ENCODE measurements at regions not wholly inside any gene's neighbourhood (a gene's known extent, or its start where the extent isn't known, plus 50 kb on each side); places are given as distances from the start of the nearest gene placed in this dataset.

DNA sequence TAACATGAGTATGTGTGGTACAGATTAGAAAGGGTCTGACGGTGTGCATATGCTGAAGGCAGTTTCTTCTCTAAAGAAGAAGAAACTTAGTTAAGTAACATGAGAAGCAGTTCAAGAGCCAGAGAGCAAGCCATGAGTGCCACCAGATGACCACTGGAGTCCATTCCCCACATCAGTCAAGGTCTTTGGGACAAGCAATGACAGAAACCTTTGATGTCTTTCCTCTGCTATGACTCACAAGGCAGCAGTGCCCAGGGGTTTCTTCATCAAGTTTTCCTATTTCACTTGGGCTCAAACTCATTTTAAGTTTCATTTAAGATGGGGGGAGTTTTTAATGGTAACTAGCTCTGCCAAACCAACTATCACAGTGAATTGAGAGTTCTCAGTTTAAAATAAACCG is 303.8 kb upstream of the TBX18 start (continued):
- TF ChIP-seq HNF4G (IDR thresholded peaks at IDR 0.05) (no peak), SP1 (IDR thresholded peaks at IDR 0.05) (no peak)
- TF ChIP-seq, protein P1, sequence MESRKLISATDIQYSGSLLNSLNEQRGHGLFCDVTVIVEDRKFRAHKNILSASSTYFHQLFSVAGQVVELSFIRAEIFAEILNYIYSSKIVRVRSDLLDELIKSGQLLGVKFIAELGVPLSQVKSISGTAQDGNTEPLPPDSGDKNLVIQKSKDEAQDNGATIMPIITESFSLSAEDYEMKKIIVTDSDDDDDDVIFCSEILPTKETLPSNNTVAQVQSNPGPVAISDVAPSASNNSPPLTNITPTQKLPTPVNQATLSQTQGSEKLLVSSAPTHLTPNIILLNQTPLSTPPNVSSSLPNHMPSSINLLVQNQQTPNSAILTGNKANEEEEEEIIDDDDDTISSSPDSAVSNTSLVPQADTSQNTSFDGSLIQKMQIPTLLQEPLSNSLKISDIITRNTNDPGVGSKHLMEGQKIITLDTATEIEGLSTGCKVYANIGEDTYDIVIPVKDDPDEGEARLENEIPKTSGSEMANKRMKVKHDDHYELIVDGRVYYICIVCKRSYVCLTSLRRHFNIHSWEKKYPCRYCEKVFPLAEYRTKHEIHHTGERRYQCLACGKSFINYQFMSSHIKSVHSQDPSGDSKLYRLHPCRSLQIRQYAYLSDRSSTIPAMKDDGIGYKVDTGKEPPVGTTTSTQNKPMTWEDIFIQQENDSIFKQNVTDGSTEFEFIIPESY (IDR thresholded peaks at IDR 0.05) = no peak

DNA sequence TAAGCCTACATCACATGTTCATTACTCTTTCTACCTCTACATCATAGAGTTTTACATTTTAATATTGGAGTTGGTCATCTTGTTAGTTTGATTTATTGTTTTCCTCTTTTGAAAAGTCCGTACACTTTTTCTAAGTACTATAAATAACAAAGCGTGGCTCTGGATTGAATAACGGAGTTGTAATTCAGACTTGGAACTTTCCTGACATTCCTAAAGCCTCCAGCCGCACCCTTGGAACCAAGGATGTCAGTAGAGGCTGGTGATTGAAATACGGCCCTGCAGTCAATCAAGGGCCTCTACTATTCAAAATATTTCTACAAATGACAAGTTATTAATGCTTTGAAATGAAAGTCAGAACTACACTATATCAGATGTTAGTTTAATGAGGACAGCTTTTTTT is 301.9 kb upstream of the TBX18 start:
- 79% methylated on average over 5 of the region's 5 CpGs for WGBS
- H3K36me3 ChIP-seq (ENCODE audit: control insufficient read depth in 4 of 4, insufficient read depth in 3 of 4, low read depth in 1 of 4, low read length in 3 of 4) = no peaks in the 10 kb centered on the region
- H3K4me3 ChIP-seq (ENCODE audit: low read depth in 1 of 3, low read length in 3 of 3) = no peak overlapping the region
- H3K27me3 ChIP-seq (ENCODE audit: control insufficient read depth in 4 of 4, insufficient read depth in 4 of 4, low read length in 3 of 4) = no peaks in the 10 kb centered on the region
- no peak overlapping the region for H3K27ac ChIP-seq (ENCODE audit: low read depth in 1 of 2, low read length in 2 of 2)
- H3K9me3 ChIP-seq (ENCODE audit: control insufficient read depth in 4 of 4, low read length in 3 of 4) = no peaks in the 10 kb centered on the region
- peaks cover 2 to 14% (median 9%) of the 10 kb centered on the region in 4 donors for H3K4me1 ChIP-seq (ENCODE audit: control insufficient read depth in 4 of 4, insufficient read depth in 4 of 4, low read length in 3 of 4)
- TF ChIP-seq HNF4G (IDR thresholded peaks at IDR 0.05) = no peak
- H3K9ac ChIP-seq (ENCODE audit: low read depth in 1 of 2, low read length in 2 of 2) = no peak overlapping the region
- no peak for DNase-seq (ENCODE audit: low spot score)

DNA sequence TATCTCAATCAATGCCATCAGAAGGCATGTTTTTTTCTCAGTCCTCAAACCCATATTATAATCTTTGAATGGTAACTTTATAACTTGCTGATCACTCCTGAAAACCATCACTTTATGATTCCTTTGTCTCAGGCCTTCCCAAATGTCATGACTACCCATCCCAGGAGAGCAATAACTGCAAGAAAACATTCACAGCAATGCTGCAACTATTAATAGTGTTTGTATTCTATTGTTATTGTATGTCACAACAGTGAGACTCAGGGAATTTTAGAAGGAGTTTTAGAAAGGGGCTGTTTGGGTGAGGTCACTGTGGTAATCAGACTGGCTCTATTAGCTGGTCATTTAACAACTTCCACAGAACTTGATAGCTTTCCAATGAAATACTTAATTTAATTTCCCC is 301.4 kb upstream of the TBX18 start:
- H3K9me3 ChIP-seq (ENCODE audit: control insufficient read depth in 4 of 4, low read length in 3 of 4) = no peaks in the 10 kb centered on the region
- no peaks in the 10 kb centered on the region for H3K27me3 ChIP-seq (ENCODE audit: control insufficient read depth in 4 of 4, insufficient read depth in 4 of 4, low read length in 3 of 4)
- no peaks in the 10 kb centered on the region for H3K36me3 ChIP-seq (ENCODE audit: control insufficient read depth in 4 of 4, insufficient read depth in 3 of 4, low read depth in 1 of 4, low read length in 3 of 4)
- no peak overlapping the region for H3K4me3 ChIP-seq (ENCODE audit: low read depth in 1 of 3, low read length in 3 of 3)
- no peak for TF ChIP-seq YY1 (IDR thresholded peaks at IDR 0.05)
- H3K9ac ChIP-seq (ENCODE audit: low read depth in 1 of 2, low read length in 2 of 2) = no peak overlapping the region
- no peak for DNase-seq (ENCODE audit: low spot score)
- no peak overlapping the region for H3K27ac ChIP-seq (ENCODE audit: low read depth in 1 of 2, low read length in 2 of 2)
- peaks cover 2 to 14% (median 9%) of the 10 kb centered on the region in 4 donors for H3K4me1 ChIP-seq (ENCODE audit: control insufficient read depth in 4 of 4, insufficient read depth in 4 of 4, low read length in 3 of 4)

DNA sequence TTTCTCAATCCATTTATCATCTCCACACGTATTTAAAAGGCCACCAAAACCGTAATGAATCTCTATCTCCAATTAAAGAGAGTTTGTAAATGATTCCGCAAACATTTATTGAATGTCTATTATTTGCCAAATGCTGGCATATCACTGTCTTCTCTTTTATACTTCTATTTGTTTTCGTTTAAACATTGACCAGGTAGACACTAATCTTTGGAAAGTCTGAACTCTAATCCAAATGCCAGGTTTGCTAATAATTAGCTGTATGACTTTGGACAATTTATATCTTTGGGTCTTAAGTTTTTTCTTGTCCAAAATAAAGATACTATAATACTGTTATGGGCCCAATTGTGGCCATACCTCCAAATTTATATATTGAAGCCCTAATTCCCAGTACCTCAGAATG is 299.2 kb upstream of the TBX18 start:
- TF ChIP-seq HNF4G (IDR thresholded peaks at IDR 0.05) = peak; percentile 75
- TF ChIP-seq RXRA (IDR thresholded peaks at IDR 0.05) = peak in 1 of 2 donors; percentile 43
- peak; percentile 54 for TF ChIP-seq SP1 (IDR thresholded peaks at IDR 0.05)
- TF ChIP-seq, protein P2, sequence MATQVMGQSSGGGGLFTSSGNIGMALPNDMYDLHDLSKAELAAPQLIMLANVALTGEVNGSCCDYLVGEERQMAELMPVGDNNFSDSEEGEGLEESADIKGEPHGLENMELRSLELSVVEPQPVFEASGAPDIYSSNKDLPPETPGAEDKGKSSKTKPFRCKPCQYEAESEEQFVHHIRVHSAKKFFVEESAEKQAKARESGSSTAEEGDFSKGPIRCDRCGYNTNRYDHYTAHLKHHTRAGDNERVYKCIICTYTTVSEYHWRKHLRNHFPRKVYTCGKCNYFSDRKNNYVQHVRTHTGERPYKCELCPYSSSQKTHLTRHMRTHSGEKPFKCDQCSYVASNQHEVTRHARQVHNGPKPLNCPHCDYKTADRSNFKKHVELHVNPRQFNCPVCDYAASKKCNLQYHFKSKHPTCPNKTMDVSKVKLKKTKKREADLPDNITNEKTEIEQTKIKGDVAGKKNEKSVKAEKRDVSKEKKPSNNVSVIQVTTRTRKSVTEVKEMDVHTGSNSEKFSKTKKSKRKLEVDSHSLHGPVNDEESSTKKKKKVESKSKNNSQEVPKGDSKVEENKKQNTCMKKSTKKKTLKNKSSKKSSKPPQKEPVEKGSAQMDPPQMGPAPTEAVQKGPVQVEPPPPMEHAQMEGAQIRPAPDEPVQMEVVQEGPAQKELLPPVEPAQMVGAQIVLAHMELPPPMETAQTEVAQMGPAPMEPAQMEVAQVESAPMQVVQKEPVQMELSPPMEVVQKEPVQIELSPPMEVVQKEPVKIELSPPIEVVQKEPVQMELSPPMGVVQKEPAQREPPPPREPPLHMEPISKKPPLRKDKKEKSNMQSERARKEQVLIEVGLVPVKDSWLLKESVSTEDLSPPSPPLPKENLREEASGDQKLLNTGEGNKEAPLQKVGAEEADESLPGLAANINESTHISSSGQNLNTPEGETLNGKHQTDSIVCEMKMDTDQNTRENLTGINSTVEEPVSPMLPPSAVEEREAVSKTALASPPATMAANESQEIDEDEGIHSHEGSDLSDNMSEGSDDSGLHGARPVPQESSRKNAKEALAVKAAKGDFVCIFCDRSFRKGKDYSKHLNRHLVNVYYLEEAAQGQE (IDR thresholded peaks at IDR 0.05) = peak; percentile 53
- peak in 1 of 2 donors; percentile 16 for TF ChIP-seq RAD21 (IDR thresholded peaks at IDR 0.05)
- TF ChIP-seq TAF1 (conservative IDR thresholded peaks at IDR 0.05) = no peak
- TF ChIP-seq, protein P3, sequence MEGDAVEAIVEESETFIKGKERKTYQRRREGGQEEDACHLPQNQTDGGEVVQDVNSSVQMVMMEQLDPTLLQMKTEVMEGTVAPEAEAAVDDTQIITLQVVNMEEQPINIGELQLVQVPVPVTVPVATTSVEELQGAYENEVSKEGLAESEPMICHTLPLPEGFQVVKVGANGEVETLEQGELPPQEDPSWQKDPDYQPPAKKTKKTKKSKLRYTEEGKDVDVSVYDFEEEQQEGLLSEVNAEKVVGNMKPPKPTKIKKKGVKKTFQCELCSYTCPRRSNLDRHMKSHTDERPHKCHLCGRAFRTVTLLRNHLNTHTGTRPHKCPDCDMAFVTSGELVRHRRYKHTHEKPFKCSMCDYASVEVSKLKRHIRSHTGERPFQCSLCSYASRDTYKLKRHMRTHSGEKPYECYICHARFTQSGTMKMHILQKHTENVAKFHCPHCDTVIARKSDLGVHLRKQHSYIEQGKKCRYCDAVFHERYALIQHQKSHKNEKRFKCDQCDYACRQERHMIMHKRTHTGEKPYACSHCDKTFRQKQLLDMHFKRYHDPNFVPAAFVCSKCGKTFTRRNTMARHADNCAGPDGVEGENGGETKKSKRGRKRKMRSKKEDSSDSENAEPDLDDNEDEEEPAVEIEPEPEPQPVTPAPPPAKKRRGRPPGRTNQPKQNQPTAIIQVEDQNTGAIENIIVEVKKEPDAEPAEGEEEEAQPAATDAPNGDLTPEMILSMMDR (IDR thresholded peaks at IDR 0.05; ENCODE audit: low read depth, low read length, missing input control) = no peak
- TF ChIP-seq HNF4A (conservative IDR thresholded peaks at IDR 0.05) = peak; percentile 95 to 97
- TF ChIP-seq YY1 (IDR thresholded peaks at IDR 0.05) = peak; percentile 29
- Histone ChIP-seq H3K36me3 (ENCODE audit: control insufficient read depth in 4 of 4, insufficient read depth in 3 of 4, low read depth in 1 of 4, low read length in 3 of 4) (no peaks in the 10 kb centered on the region), H3K4me1 (ENCODE audit: control insufficient read depth in 4 of 4, insufficient read depth in 4 of 4, low read length in 3 of 4) (peaks cover 2 to 18% (median 9%) of the 10 kb centered on the region in 4 donors), H3K9me3 (ENCODE audit: control insufficient read depth in 4 of 4, low read length in 3 of 4) (no peaks in the 10 kb centered on the region), H3K4me3 (ENCODE audit: low read depth in 1 of 3, low read length in 3 of 3) (no peak overlapping the region), H3K27me3 (ENCODE audit: control insufficient read depth in 4 of 4, insufficient read depth in 4 of 4, low read length in 3 of 4) (no peaks in the 10 kb centered on the region), H3K27ac (ENCODE audit: low read depth in 1 of 2, low read length in 2 of 2) (no peak overlapping the region), H3K9ac (ENCODE audit: low read depth in 1 of 2, low read length in 2 of 2) (no peak overlapping the region)
- WGBS = 26% methylated on average over 4 of the region's 4 CpGs
- no peak for DNase-seq (ENCODE audit: low spot score)
